Activated CD4-positive, alpha-beta memory T cell treated with anti-CD3 and anti-CD28 coated beads, Interleukin-2, amount 10 ng/mL, durations not matched to agents 7 days and 5 days (primary cell): ENCODE measurements at regions not wholly inside any gene's neighbourhood (a gene's known extent, or its start where the extent isn't known, plus 50 kb on each side); places are given as distances from the start of the nearest gene placed in this dataset.
"Not testable (repeated sequence)": the region's sequence is repeated elsewhere in the genome, so short reads cannot be mapped to it uniquely, and the experiment has no call there.

Source experiments
- CTCF ChIA-PET: fragments of 350-600 bp; sonication (Branson Sonifier 250); formaldehyde crosslinking; loops from one replicate; lab custom pipeline; 2021; ENCODE audit warnings: antibody characterized with exemption, inconsistent platforms; lab: Charles Lee
- POLR2A ChIA-PET: fragments of 350-600 bp; sonication (Branson Sonifier 250); formaldehyde crosslinking; loops from one replicate; lab custom pipeline; 2021; ENCODE audit warnings: antibody characterized with exemption; lab: Charles Lee
- DNase-seq: peaks from one replicate; pipeline ENCODE4 v3.0.0-alpha.2; 2020
- H3K27ac Mint-ChIP-seq: one replicate; pipeline ENCODE4 v1.8.0; 2021; ENCODE audit warnings: mild to moderate bottlenecking, mixed read lengths
- H3K27me3 Mint-ChIP-seq: one replicate; pipeline ENCODE4 v1.8.0; 2021; ENCODE audit warnings: mixed read lengths
- H3K36me3 Mint-ChIP-seq: one replicate; pipeline ENCODE4 v1.8.0; 2021; ENCODE audit warnings: low read depth, mixed read lengths
- H3K4me1 Mint-ChIP-seq: one replicate; pipeline ENCODE4 v1.8.0; 2021; ENCODE audit warnings: mixed read lengths
- H3K4me3 Mint-ChIP-seq: one replicate; pipeline ENCODE4 v1.8.0; 2021; ENCODE audit warnings: mild to moderate bottlenecking, mixed read lengths
- H3K9me3 Mint-ChIP-seq: one replicate; pipeline ENCODE4 v1.8.0; 2021; ENCODE audit warnings: mixed read lengths

- H3K27ac Mint-ChIP-seq, H3K27me3 Mint-ChIP-seq, H3K9me3 Mint-ChIP-seq, H3K4me1 Mint-ChIP-seq, DNase-seq, CTCF ChIA-PET, H3K4me3 Mint-ChIP-seq, H3K36me3 Mint-ChIP-seq, POLR2A ChIA-PET: not testable (repeated sequence)
These were observed 442.0 kb upstream of the MYT1L start for GRCh38 chr2:2773080-2773479.

GRCh38 chr2:2771721-2772411 is 440.8 kb upstream of the MYT1L start:
- POLR2A ChIA-PET: no interaction called here
- no peak for DNase-seq
- Mint-ChIP-seq H3K36me3 (no peaks in the 10 kb centered on the region), H3K27me3 (no peaks in the 10 kb centered on the region), H3K27ac (no peak overlapping the region), H3K4me1 (no peaks in the 10 kb centered on the region), H3K4me3 (no peak overlapping the region), H3K9me3 (no peaks in the 10 kb centered on the region)
- CTCF ChIA-PET: no interaction called here

- no peaks in the 10 kb centered on the region for H3K9me3 Mint-ChIP-seq
- no peak overlapping the region for H3K4me3 Mint-ChIP-seq
- no peak for DNase-seq
- ChIA-PET CTCF (no interaction called here), POLR2A (no interaction called here)
- H3K4me1 Mint-ChIP-seq: no peaks in the 10 kb centered on the region
- H3K27ac Mint-ChIP-seq: no peak overlapping the region
- no peaks in the 10 kb centered on the region for H3K36me3 Mint-ChIP-seq
- no peaks in the 10 kb centered on the region for H3K27me3 Mint-ChIP-seq
These were observed 438.7 kb upstream of the MYT1L start for GRCh38 chr2:2769481-2770431.

- Mint-ChIP-seq H3K4me3 (no peak overlapping the region), H3K36me3 (no peaks in the 10 kb centered on the region)
These were observed 437.4 kb upstream of the MYT1L start for GRCh38 chr2:2768476-2768875.

GRCh38 chr2:2767837-2768236 is 436.8 kb upstream of the MYT1L start:
- H3K27me3 Mint-ChIP-seq: no peaks in the 10 kb centered on the region
- ChIA-PET POLR2A (no interaction called here), CTCF (no interaction called here)
- no peaks in the 10 kb centered on the region for H3K9me3 Mint-ChIP-seq
- DNase-seq: no peak
- no peak overlapping the region for H3K27ac Mint-ChIP-seq
- no peaks in the 10 kb centered on the region for H3K4me1 Mint-ChIP-seq
- no peaks in the 10 kb centered on the region for H3K36me3 Mint-ChIP-seq
- no peak overlapping the region for H3K4me3 Mint-ChIP-seq

More at GRCh38 chr2:2768476-2768875, 437.4 kb upstream of the MYT1L start:
- ChIA-PET POLR2A (no interaction called here), CTCF (no interaction called here)
- H3K9me3 Mint-ChIP-seq: no peaks in the 10 kb centered on the region
- no peak overlapping the region for H3K27ac Mint-ChIP-seq
- DNase-seq: no peak
- H3K27me3 Mint-ChIP-seq: no peaks in the 10 kb centered on the region
- no peaks in the 10 kb centered on the region for H3K4me1 Mint-ChIP-seq

- Mint-ChIP-seq H3K4me1 (no peaks in the 10 kb centered on the region), H3K27me3 (no peaks in the 10 kb centered on the region), H3K9me3 (no peaks in the 10 kb centered on the region), H3K4me3 (no peak overlapping the region), H3K27ac (no peak overlapping the region), H3K36me3 (no peaks in the 10 kb centered on the region)
- CTCF ChIA-PET: no interaction called here
- POLR2A ChIA-PET: no interaction called here
- no peak for DNase-seq
These were observed 434.9 kb upstream of the MYT1L start for GRCh38 chr2:2765839-2766495.

- DNase-seq: no peak
- H3K9me3 Mint-ChIP-seq: no peaks in the 10 kb centered on the region
- no peaks in the 10 kb centered on the region for H3K4me1 Mint-ChIP-seq
- H3K36me3 Mint-ChIP-seq: no peaks in the 10 kb centered on the region
- CTCF ChIA-PET: no interaction called here
- POLR2A ChIA-PET: no interaction called here
- H3K27ac Mint-ChIP-seq: no peak overlapping the region
- H3K27me3 Mint-ChIP-seq: no peaks in the 10 kb centered on the region
- H3K4me3 Mint-ChIP-seq: no peak overlapping the region
These were observed 434.2 kb upstream of the MYT1L start for GRCh38 chr2:2765176-2765800.

- POLR2A ChIA-PET: no interaction called here
- H3K9me3 Mint-ChIP-seq: no peaks in the 10 kb centered on the region
- no peaks in the 10 kb centered on the region for H3K4me1 Mint-ChIP-seq
- CTCF ChIA-PET: no interaction called here
- no peaks in the 10 kb centered on the region for H3K27me3 Mint-ChIP-seq
- no peaks in the 10 kb centered on the region for H3K36me3 Mint-ChIP-seq
- DNase-seq: no peak
- H3K27ac Mint-ChIP-seq: no peak overlapping the region
- no peak overlapping the region for H3K4me3 Mint-ChIP-seq
These were observed 433.7 kb upstream of the MYT1L start for GRCh38 chr2:2764739-2765138.

- ChIA-PET POLR2A (no interaction called here), CTCF (no interaction called here)
- DNase-seq: no peak
- Mint-ChIP-seq H3K4me3 (no peak overlapping the region), H3K27me3 (no peaks in the 10 kb centered on the region), H3K27ac (no peak overlapping the region), H3K4me1 (no peaks in the 10 kb centered on the region), H3K9me3 (no peaks in the 10 kb centered on the region), H3K36me3 (no peaks in the 10 kb centered on the region)
These were observed 432.9 kb upstream of the MYT1L start for GRCh38 chr2:2764001-2764355.

- CTCF ChIA-PET: no interaction called here
- Mint-ChIP-seq H3K9me3 (no peaks in the 10 kb centered on the region), H3K4me3 (no peak overlapping the region), H3K27me3 (no peaks in the 10 kb centered on the region), H3K4me1 (no peaks in the 10 kb centered on the region), H3K27ac (no peak overlapping the region), H3K36me3 (no peaks in the 10 kb centered on the region)
- POLR2A ChIA-PET: no interaction called here
- DNase-seq: no peak
These were observed 432.4 kb upstream of the MYT1L start for GRCh38 chr2:2763351-2764000.

GRCh38 chr2:2762913-2763312 is 431.8 kb upstream of the MYT1L start:
- no peak for DNase-seq
- no peak overlapping the region for H3K27ac Mint-ChIP-seq
- H3K36me3 Mint-ChIP-seq: no peaks in the 10 kb centered on the region
- ChIA-PET CTCF (no interaction called here), POLR2A (no interaction called here)
- no peaks in the 10 kb centered on the region for H3K4me1 Mint-ChIP-seq
- H3K4me3 Mint-ChIP-seq: no peak overlapping the region
- H3K9me3 Mint-ChIP-seq: no peaks in the 10 kb centered on the region
- H3K27me3 Mint-ChIP-seq: no peaks in the 10 kb centered on the region

- DNase-seq: no peak
- Mint-ChIP-seq H3K27me3 (no peaks in the 10 kb centered on the region), H3K4me3 (no peak overlapping the region), H3K9me3 (no peaks in the 10 kb centered on the region), H3K27ac (no peak overlapping the region), H3K36me3 (no peaks in the 10 kb centered on the region), H3K4me1 (no peaks in the 10 kb centered on the region)
- ChIA-PET POLR2A (no interaction called here), CTCF (no interaction called here)
These were observed 431.3 kb upstream of the MYT1L start for GRCh38 chr2:2762166-2762908.
